BJ (cell line): ENCODE measurements at regions not wholly inside any gene's neighbourhood (a gene's known extent, or its start where the extent isn't known, plus 50 kb on each side); places are given as distances from the start of the nearest gene placed in this dataset.
"Not testable (repeated sequence)": the region's sequence is repeated elsewhere in the genome, so short reads cannot be mapped to it uniquely, and the experiment has no call there.

ENCODE experiments used
- CTCF ChIA-PET: fragments of 350-600 bp; formaldehyde crosslinking; extraction: SDS; loops from one replicate; lab custom pipeline; 2021; ENCODE audit warnings: antibody characterized with exemption, inconsistent platforms; lab: Yijun Ruan, JAX
- POLR2A ChIA-PET: fragments of 300-600 bp; sonication (Branson Sonifier 250); formaldehyde crosslinking; extraction: SDS; loops from one replicate; lab custom pipeline; 2021; ENCODE audit warnings: antibody characterized with exemption; lab: Charles Lee
- DNase-seq: peaks from one replicate; pipeline ENCODE4 v3.0.0-alpha.2; 2011; ENCODE audit warnings: low read depth
- H3K27me3 ChIP-seq: 2 replicates; pipeline ENCODE4 v1.6.0; 2011; ENCODE audit warnings: low read length; ENCODE audit not compliant: control insufficient read depth, insufficient read depth
- H3K36me3 ChIP-seq: 2 replicates; pipeline ENCODE4 v1.5.1; 2011; ENCODE audit warnings: low read length; ENCODE audit not compliant: control insufficient read depth, insufficient read depth
- H3K4me3 ChIP-seq: 2 replicates; pipeline ENCODE4 v1.5.1; 2011; ENCODE audit warnings: low read depth, mild to moderate bottlenecking, control low read depth, low read length
- CTCF ChIP-seq: IDR thresholded peaks from 2 replicates; pipeline ENCODE4 v1.5.1; 2011; ENCODE audit warnings: low read depth, mild to moderate bottlenecking, control low read depth, inconsistent platforms, low read length, moderate library complexity; ENCODE audit not compliant: insufficient read depth

GRCh38 chr2:195330513-195330956, 326.5 kb upstream of the SLC39A10 start:
- no peaks in the 10 kb centered on the region for H3K36me3 ChIP-seq
- TF ChIP-seq CTCF = no peak
- DNase-seq = no peak
- POLR2A ChIA-PET = no interaction called here
- CTCF ChIA-PET = no interaction called here
- no peaks in the 10 kb centered on the region for H3K27me3 ChIP-seq
- H3K4me3 ChIP-seq = no peak overlapping the region

- CTCF ChIA-PET, H3K36me3 ChIP-seq, POLR2A ChIA-PET, H3K4me3 ChIP-seq, H3K27me3 ChIP-seq, DNase-seq: not testable (repeated sequence)
Measured at GRCh38 chr2:195329784-195330183, 327.2 kb upstream of the SLC39A10 start.

- Histone ChIP-seq H3K4me3 (no peak overlapping the region), H3K36me3 (no peaks in the 10 kb centered on the region), H3K27me3 (no peaks in the 10 kb centered on the region)
- no peak for DNase-seq
- ChIA-PET CTCF (interaction anchor here (0.6 to 1.3 kb wide), 3 partner anchors 10 to 260 kb away, joined by 3 read pairs; no protein-coding TSS in a partner anchor), POLR2A (no interaction called here)
- TF ChIP-seq CTCF = no peak
Measured at GRCh38 chr2:195326537-195326936, 330.5 kb upstream of the SLC39A10 start.

GRCh38 chr2:195322324-195322723, 334.7 kb upstream of the SLC39A10 start:
- Histone ChIP-seq H3K36me3 (no peaks in the 10 kb centered on the region), H3K4me3 (no peak overlapping the region), H3K27me3 (no peaks in the 10 kb centered on the region)
- DNase-seq = no peak
- ChIA-PET POLR2A (interaction anchor here (0.6 kb wide), 1 partner anchor 11 kb away, joined by 3 read pairs; no protein-coding TSS in a partner anchor), CTCF (interaction anchor here (0.6 to 0.7 kb wide), 2 partner anchors 227 to 338 kb away, joined by 3 read pairs; no protein-coding TSS in a partner anchor)
- no peak for TF ChIP-seq CTCF

GRCh38 chr2:195320413-195320973, 336.5 kb upstream of the SLC39A10 start:
- ChIA-PET POLR2A (no interaction called here), CTCF (interaction anchor here (0.7 to 0.8 kb wide), 2 partner anchors 336 to 339 kb away, joined by 3 read pairs; partner anchors contain the start of gene SLC39A10)
- Histone ChIP-seq H3K27me3 (no peaks in the 10 kb centered on the region), H3K4me3 (no peak overlapping the region), H3K36me3 (no peaks in the 10 kb centered on the region)
- TF ChIP-seq CTCF = no peak
- DNase-seq = no peak
